Suprapubic skin (tissue), 4 donors: ENCODE measurements at regions not wholly inside any gene's neighbourhood (a gene's known extent, or its start where the extent isn't known, plus 50 kb on each side); places are given as distances from the start of the nearest gene placed in this dataset.
"Not testable (repeated sequence)": the region's sequence is repeated elsewhere in the genome, so short reads cannot be mapped to it uniquely, and the experiment has no call there.

Source experiments
- DNase-seq, 2 donors: peaks; one replicate each; pipeline ENCODE4 v3.0.0-alpha.2; 2019; ENCODE audit warnings: low spot score in 2 of 2
- H3K27ac ChIP-seq: fragments of 200-600 bp; sonication (generic); one replicate; pipeline ENCODE4 v1.5.1; 2019
- H3K27me3 ChIP-seq: fragments of 200-600 bp; sonication (generic); one replicate; pipeline ENCODE4 v1.5.1; 2019
- H3K36me3 ChIP-seq: fragments of 200-600 bp; sonication (generic); one replicate; pipeline ENCODE4 v1.5.1; 2019
- H3K4me1 ChIP-seq: fragments of 200-600 bp; sonication (generic); one replicate; pipeline ENCODE4 v1.5.1; 2019
- H3K4me3 ChIP-seq: fragments of 200-600 bp; sonication (generic); one replicate; pipeline ENCODE4 v1.5.1; 2019; ENCODE audit warnings: mild to moderate bottlenecking
- H3K9me3 ChIP-seq: fragments of 200-600 bp; sonication (generic); one replicate; pipeline ENCODE4 v1.5.1; 2019
- CTCF ChIP-seq, 2 donors: fragments of 200-600 bp in 1 of 2; fragments of 450-650 bp in 1 of 2; sonication (generic) in 1 of 2; IDR thresholded peaks; one replicate each; pipeline ENCODE4 v1.5.1; 2016 to 2019; ENCODE audit warnings: antibody characterized with exemption in 2 of 2, mild to moderate bottlenecking in 1 of 2, moderate library complexity in 1 of 2
- EP300 ChIP-seq: sonication (generic); formaldehyde crosslinking; IDR thresholded peaks from one replicate; pipeline ENCODE4 v1.6.1; 2017; ENCODE audit warnings: antibody characterized with exemption
- POLR2A ChIP-seq, 2 donors: fragments of 450-650 bp; IDR thresholded peaks; one replicate each; pipeline ENCODE4 v1.6.1; 2017; ENCODE audit warnings: antibody characterized with exemption in 2 of 2, mild to moderate bottlenecking in 2 of 2, moderate library complexity in 2 of 2
- POLR2AphosphoS5 ChIP-seq, 3 donors: sonication (generic); formaldehyde crosslinking; IDR thresholded peaks; one replicate each; pipeline ENCODE4 v1.6.1; 2017; ENCODE audit warnings: antibody characterized with exemption in 3 of 3
- WGBS: methylation state at CpG from one replicate; pipeline ENCODE4 v1.1.5; 2018; 5-methylcytosine and 5-hydroxymethylcytosine counted together

GRCh38 chr4:170374770-170375169 lies 285.0 kb upstream of the AADAT start:
- Histone ChIP-seq H3K36me3 (no peaks in the 10 kb centered on the region), H3K27me3 (no peaks in the 10 kb centered on the region), H3K9me3 (peaks cover 24% of the 10 kb centered on the region), H3K4me3 (no peak overlapping the region), H3K4me1 (no peaks in the 10 kb centered on the region), H3K27ac (no peak overlapping the region)
- TF ChIP-seq POLR2AphosphoS5 (IDR thresholded peaks at IDR 0.05), result no peak
- no peak for TF ChIP-seq POLR2A (IDR thresholded peaks at IDR 0.05)
- no peak for TF ChIP-seq EP300
- TF ChIP-seq CTCF (IDR thresholded peaks at IDR 0.05), result peak in 1 of 2 donors; percentile 12
- no peak for DNase-seq
- 83% methylated on average over 3 of the region's 3 CpGs for WGBS

- Histone ChIP-seq H3K27ac (no peak overlapping the region), H3K36me3 (no peaks in the 10 kb centered on the region), H3K4me1 (no peaks in the 10 kb centered on the region), H3K9me3 (no peaks in the 10 kb centered on the region), H3K27me3 (no peaks in the 10 kb centered on the region), H3K4me3 (no peak overlapping the region)
- WGBS, result 87% methylated on average over 2 of the region's 2 CpGs
- DNase-seq, result no peak
- TF ChIP-seq POLR2AphosphoS5 (IDR thresholded peaks at IDR 0.05) (no peak), CTCF (IDR thresholded peaks at IDR 0.05) (no peak), POLR2A (IDR thresholded peaks at IDR 0.05) (no peak), EP300 (no peak)
These were observed 259.2 kb upstream of the AADAT start for GRCh38 chr4:170348945-170349344.

- not testable (repeated sequence) for DNase-seq, H3K36me3 ChIP-seq, H3K9me3 ChIP-seq, H3K4me3 ChIP-seq, H3K27ac ChIP-seq, H3K4me1 ChIP-seq, H3K27me3 ChIP-seq
- WGBS, result 40% methylated on average over 1 of the region's 1 CpG
These were observed 257.4 kb upstream of the AADAT start for GRCh38 chr4:170347191-170347590.

- DNase-seq, result no peak
- H3K4me1 ChIP-seq, result no peaks in the 10 kb centered on the region
- H3K27me3 ChIP-seq, result no peaks in the 10 kb centered on the region
- WGBS, result 89% methylated on average over 2 of the region's 2 CpGs
- H3K9me3 ChIP-seq, result peaks cover 6% of the 10 kb centered on the region
- TF ChIP-seq EP300, result no peak
- TF ChIP-seq POLR2AphosphoS5 (IDR thresholded peaks at IDR 0.05), result no peak
- TF ChIP-seq POLR2A (IDR thresholded peaks at IDR 0.05), result no peak
- no peaks in the 10 kb centered on the region for H3K36me3 ChIP-seq
- no peak overlapping the region for H3K27ac ChIP-seq
- H3K4me3 ChIP-seq, result no peak overlapping the region
These were observed 249.8 kb upstream of the AADAT start for GRCh38 chr4:170339522-170339921.

GRCh38 chr4:170336238-170336775 lies 246.6 kb upstream of the AADAT start:
- H3K4me1 ChIP-seq, result no peaks in the 10 kb centered on the region
- H3K9me3 ChIP-seq, result peaks cover 6% of the 10 kb centered on the region
- TF ChIP-seq CTCF (IDR thresholded peaks at IDR 0.05) (no peak), POLR2A (IDR thresholded peaks at IDR 0.05) (no peak), EP300 (no peak), POLR2AphosphoS5 (IDR thresholded peaks at IDR 0.05) (no peak)
- H3K4me3 ChIP-seq, result no peak overlapping the region
- H3K27ac ChIP-seq, result no peak overlapping the region
- no peaks in the 10 kb centered on the region for H3K36me3 ChIP-seq
- DNase-seq, result no peak
- 67% methylated on average over 3 of the region's 3 CpGs for WGBS
- H3K27me3 ChIP-seq, result no peaks in the 10 kb centered on the region

- H3K4me1 ChIP-seq, result no peaks in the 10 kb centered on the region
- no peak for TF ChIP-seq POLR2A (IDR thresholded peaks at IDR 0.05)
- no peak for TF ChIP-seq CTCF (IDR thresholded peaks at IDR 0.05)
- TF ChIP-seq EP300, result no peak
- TF ChIP-seq POLR2AphosphoS5 (IDR thresholded peaks at IDR 0.05), result no peak
- H3K27ac ChIP-seq, result no peak overlapping the region
- no peak for DNase-seq
- H3K4me3 ChIP-seq, result no peak overlapping the region
- H3K9me3 ChIP-seq, result no peaks in the 10 kb centered on the region
- H3K36me3 ChIP-seq, result no peaks in the 10 kb centered on the region
- 68% methylated on average over 3 of the region's 3 CpGs for WGBS
- H3K27me3 ChIP-seq, result no peaks in the 10 kb centered on the region
These were observed 235.8 kb upstream of the AADAT start for GRCh38 chr4:170325599-170325998.
